MM.1S (cell line): ENCODE measurements at regions not wholly inside any gene's neighbourhood (a gene's known extent, or its start where the extent isn't known, plus 50 kb on each side); places are given as distances from the start of the nearest gene placed in this dataset.

Experiments used
- EZH2 ChIP-seq: fragments of 300-600 bp; sonication (generic); optimal IDR thresholded peaks from 2 replicates; pipeline ENCODE3; 2017; ENCODE audit warnings: low read depth, mild to moderate bottlenecking, antibody characterized with exemption, low read length, mixed read lengths
- EZH2phosphoT487 ChIP-seq: fragments of 300-600 bp; sonication (generic); IDR thresholded peaks from 2 replicates; pipeline ENCODE4 v1.6.1; 2018; ENCODE audit warnings: antibody characterized with exemption, low read length
- TF ChIP-seq, protein P1 (sequence below): fragments of 300-600 bp; sonication (generic); IDR thresholded peaks from 2 replicates; pipeline ENCODE4 v1.5.1; 2016; ENCODE audit warnings: antibody characterized with exemption, low read length, mixed read lengths

DNA sequence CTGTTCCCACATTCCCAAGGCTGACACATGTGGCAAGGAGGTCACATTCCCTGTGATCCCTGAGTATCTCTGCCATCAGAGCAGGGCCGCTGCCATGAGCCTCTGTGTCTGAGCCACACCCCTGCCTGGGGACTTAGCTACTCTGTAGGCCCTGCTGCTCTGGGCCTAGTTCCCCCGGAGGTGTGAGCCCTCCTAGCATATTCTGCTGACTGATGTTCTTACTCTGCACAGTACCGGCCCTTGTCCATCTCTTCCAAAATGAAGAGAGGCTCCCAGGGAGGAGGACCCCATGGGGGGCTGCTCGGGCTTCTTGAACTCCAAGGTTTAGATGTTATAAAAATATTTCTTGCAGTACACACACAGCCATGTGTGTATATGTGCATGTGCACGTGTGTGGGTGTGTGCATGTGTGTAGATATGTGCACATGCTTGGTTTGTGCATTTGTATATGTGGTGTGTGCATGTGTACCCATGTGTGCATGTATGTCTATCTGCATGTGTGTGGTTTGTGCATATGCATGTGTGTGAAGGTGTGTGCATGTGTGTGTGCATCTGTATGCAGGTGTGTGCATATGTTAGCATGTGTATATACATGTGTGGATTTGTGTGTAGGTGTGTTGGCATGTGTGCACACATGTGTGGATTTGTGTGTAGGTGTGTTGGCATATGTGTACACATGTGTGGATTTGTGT, 101.2 kb downstream of the ERMARD start:
- TF ChIP-seq, protein P1, sequence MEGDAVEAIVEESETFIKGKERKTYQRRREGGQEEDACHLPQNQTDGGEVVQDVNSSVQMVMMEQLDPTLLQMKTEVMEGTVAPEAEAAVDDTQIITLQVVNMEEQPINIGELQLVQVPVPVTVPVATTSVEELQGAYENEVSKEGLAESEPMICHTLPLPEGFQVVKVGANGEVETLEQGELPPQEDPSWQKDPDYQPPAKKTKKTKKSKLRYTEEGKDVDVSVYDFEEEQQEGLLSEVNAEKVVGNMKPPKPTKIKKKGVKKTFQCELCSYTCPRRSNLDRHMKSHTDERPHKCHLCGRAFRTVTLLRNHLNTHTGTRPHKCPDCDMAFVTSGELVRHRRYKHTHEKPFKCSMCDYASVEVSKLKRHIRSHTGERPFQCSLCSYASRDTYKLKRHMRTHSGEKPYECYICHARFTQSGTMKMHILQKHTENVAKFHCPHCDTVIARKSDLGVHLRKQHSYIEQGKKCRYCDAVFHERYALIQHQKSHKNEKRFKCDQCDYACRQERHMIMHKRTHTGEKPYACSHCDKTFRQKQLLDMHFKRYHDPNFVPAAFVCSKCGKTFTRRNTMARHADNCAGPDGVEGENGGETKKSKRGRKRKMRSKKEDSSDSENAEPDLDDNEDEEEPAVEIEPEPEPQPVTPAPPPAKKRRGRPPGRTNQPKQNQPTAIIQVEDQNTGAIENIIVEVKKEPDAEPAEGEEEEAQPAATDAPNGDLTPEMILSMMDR = no peak
- TF ChIP-seq EZH2 = no peak
- TF ChIP-seq EZH2phosphoT487 = no peak
